ENCODE measurements at regions not wholly inside any gene's neighbourhood (a gene's known extent, or its start where the extent isn't known, plus 50 kb on each side); places are given as distances from the start of the nearest gene placed in this dataset.

GRCh38 chr16:82232806-82233205 is 62.8 kb upstream of the MPHOSPH6 start:
- TF ChIP-seq, protein P1, sequence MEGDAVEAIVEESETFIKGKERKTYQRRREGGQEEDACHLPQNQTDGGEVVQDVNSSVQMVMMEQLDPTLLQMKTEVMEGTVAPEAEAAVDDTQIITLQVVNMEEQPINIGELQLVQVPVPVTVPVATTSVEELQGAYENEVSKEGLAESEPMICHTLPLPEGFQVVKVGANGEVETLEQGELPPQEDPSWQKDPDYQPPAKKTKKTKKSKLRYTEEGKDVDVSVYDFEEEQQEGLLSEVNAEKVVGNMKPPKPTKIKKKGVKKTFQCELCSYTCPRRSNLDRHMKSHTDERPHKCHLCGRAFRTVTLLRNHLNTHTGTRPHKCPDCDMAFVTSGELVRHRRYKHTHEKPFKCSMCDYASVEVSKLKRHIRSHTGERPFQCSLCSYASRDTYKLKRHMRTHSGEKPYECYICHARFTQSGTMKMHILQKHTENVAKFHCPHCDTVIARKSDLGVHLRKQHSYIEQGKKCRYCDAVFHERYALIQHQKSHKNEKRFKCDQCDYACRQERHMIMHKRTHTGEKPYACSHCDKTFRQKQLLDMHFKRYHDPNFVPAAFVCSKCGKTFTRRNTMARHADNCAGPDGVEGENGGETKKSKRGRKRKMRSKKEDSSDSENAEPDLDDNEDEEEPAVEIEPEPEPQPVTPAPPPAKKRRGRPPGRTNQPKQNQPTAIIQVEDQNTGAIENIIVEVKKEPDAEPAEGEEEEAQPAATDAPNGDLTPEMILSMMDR (IDR thresholded peaks at IDR 0.05; ENCODE audit: extremely low read depth in 1 of 2, insufficient read depth in 1 of 2, low read depth in 1 of 2, low read length in 2 of 2): no peak
- no peak for TF ChIP-seq EZH2 (IDR thresholded peaks at IDR 0.05; ENCODE audit: borderline replicate concordance, low read depth, low read length, severe bottlenecking)
- TF ChIP-seq JUN (IDR thresholded peaks at IDR 0.05; ENCODE audit: borderline replicate concordance, insufficient read depth, insufficient read length, low read depth): no peak

All from endothelial cell of umbilical vein (primary cell).